Nephron (organoid): ENCODE measurements at regions not wholly inside any gene's neighbourhood (a gene's known extent, or its start where the extent isn't known, plus 50 kb on each side); places are given as distances from the start of the nearest gene placed in this dataset.

Source experiments
- H3K27ac Mint-ChIP-seq, 3 experiments: 2 replicates each; pipeline ENCODE4 v1.8.0; 2020; ENCODE audit warnings: mixed read lengths in 3 of 3, mild to moderate bottlenecking in 2 of 3, moderate library complexity in 1 of 3
- H3K27me3 Mint-ChIP-seq: 2 replicates; pipeline ENCODE4 v1.8.0; 2021; ENCODE audit warnings: low read depth, mild to moderate bottlenecking, moderate library complexity, mixed read lengths
- H3K36me3 Mint-ChIP-seq: 2 replicates; pipeline ENCODE4 v1.8.0; 2020; ENCODE audit warnings: low read depth, mixed read lengths
- H3K4me1 Mint-ChIP-seq: 2 replicates; pipeline ENCODE4 v1.8.0; 2020; ENCODE audit warnings: mixed read lengths
- H3K4me3 Mint-ChIP-seq, 3 experiments: 2 replicates each; pipeline ENCODE4 v1.8.0; 2020; ENCODE audit warnings: mild to moderate bottlenecking in 3 of 3, mixed read lengths in 3 of 3, moderate library complexity in 2 of 3
- H3K9me3 Mint-ChIP-seq: 2 replicates; pipeline ENCODE4 v1.8.0; 2020; ENCODE audit warnings: mixed read lengths
- TF ChIP-seq, protein P1 (sequence below), 3 experiments: fragments of 200-600 bp; sonication (generic); IDR thresholded peaks; one replicate each; pipeline ENCODE4 v1.5.0; 2021; ENCODE audit warnings: antibody characterized with exemption in 3 of 3; ENCODE audit not compliant: unreplicated experiment in 3 of 3

DNA sequence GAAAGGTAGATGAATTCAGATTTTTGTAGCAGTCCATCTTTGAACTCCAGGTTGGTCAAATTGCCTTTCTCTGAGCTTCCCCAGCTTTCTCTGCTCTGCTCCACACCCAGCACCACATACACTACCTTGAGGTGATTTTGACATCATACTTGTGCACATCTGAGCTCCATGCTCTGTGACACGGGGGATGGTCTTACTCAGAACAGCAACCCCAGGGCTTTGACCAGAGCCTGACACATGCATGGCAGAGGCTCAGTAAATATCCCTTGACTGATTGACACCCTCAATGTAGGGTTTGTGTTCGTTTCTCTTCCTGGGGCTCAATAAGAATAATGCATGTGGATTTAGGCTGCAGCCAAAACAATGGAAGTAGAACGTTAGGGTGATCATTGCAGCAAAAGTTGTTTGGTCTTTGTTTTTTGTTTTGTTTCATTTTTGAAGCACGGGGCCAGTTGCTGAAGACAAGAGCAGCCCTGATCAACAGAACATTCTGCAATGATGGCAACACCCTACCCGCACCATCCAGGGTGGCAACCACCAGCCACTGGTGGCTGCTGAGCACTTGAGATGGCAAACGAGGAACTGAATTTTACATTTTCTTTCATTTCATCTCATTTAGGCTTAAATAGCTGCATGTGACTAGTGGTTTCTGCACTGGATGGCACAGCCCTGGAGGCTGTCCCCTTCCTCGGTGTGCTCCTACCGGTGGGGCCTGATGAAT is 224.8 kb upstream of the TNRC6C start:
- Mint-ChIP-seq H3K27me3 (peaks cover 10% of the 10 kb centered on the region), H3K36me3 (peaks cover 12% of the 10 kb centered on the region)
- TF ChIP-seq, protein P1, sequence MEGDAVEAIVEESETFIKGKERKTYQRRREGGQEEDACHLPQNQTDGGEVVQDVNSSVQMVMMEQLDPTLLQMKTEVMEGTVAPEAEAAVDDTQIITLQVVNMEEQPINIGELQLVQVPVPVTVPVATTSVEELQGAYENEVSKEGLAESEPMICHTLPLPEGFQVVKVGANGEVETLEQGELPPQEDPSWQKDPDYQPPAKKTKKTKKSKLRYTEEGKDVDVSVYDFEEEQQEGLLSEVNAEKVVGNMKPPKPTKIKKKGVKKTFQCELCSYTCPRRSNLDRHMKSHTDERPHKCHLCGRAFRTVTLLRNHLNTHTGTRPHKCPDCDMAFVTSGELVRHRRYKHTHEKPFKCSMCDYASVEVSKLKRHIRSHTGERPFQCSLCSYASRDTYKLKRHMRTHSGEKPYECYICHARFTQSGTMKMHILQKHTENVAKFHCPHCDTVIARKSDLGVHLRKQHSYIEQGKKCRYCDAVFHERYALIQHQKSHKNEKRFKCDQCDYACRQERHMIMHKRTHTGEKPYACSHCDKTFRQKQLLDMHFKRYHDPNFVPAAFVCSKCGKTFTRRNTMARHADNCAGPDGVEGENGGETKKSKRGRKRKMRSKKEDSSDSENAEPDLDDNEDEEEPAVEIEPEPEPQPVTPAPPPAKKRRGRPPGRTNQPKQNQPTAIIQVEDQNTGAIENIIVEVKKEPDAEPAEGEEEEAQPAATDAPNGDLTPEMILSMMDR (IDR thresholded peaks at IDR 0.05; ENCODE audit: unreplicated experiment in 3 of 3) = no peak

DNA sequence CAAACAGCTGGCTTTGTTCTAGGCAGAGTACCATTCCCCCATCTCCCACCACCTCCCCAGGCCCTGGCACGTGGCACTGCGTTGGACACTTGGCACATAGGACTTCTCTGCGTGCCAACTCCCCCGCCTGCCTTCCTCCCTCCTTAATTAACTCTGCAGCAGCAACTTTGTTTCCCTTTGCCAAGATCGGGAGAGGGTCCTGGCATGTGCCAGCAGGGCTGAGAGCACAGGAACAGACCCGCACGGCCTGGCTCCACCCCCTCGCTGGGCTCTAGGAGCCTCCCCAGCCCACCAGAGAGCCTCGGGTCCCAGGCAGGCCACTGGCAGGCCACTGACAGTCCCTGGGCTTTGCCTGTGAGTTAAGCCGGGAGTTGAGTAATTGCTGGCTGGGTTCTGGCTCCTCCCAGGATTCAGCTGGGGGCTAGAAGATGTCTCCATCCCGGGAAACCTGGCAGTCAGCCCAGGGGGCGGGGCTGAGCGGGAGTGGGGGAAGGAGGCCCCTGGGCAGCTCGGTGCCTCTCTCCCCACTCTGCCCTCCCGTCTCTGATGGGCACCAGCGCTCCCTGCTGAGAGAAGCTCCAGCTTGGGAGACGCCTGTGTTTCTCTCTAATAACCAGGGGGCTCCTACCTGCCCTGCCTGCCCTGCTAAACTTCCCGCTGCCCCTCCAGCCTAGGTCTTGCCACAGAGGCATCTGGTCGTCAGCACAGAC is 224.0 kb upstream of the TNRC6C start:
- peak overlapping the region; percentile 95 to 97 (median 96) for H3K27ac Mint-ChIP-seq
- peaks cover 12% of the 10 kb centered on the region for H3K36me3 Mint-ChIP-seq
- H3K4me3 Mint-ChIP-seq = peak overlapping the region; percentile 10 to 16 (median 15)
- H3K9me3 Mint-ChIP-seq = peaks cover 30% of the 10 kb centered on the region
- H3K4me1 Mint-ChIP-seq = peaks cover 45% of the 10 kb centered on the region
- TF ChIP-seq, protein P1 (IDR thresholded peaks at IDR 0.05; ENCODE audit: unreplicated experiment in 3 of 3) = no peak
- H3K27me3 Mint-ChIP-seq = peaks cover 12% of the 10 kb centered on the region

More for the DNA sequence above, 224.8 kb upstream of the TNRC6C start:
- H3K4me1 Mint-ChIP-seq = peaks cover 42% of the 10 kb centered on the region
- peaks cover 31% of the 10 kb centered on the region for H3K9me3 Mint-ChIP-seq
- no peak overlapping the region for H3K4me3 Mint-ChIP-seq
- H3K27ac Mint-ChIP-seq = peak overlapping the region; percentile 44 to 97 (median 96)

DNA sequence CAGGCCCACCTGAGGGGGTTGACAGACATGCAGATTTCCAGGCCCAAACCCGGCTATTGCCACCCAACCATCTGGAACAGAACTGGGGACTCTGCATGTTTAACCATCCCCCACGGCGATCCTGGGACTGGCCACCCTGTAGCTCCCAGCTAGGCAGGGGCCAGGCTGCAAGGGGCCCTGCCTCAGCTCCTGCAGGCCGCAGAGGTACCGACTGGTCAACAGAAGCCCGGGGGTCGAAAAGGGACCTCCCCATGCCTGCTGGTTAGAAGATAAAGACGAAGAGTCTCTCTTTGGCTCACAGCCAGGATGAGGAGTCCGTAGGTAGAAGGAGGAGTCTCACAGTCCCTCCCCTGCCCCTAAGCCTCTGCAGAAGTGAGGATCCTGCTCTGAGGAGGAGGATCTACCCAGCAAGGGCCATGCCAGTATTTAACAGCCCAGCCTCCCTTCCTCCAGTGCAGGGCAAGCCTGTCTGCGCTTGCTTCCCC is 223.4 kb upstream of the TNRC6C start:
- peak overlapping the region; percentile 95 to 97 (median 96) for H3K27ac Mint-ChIP-seq
- H3K4me1 Mint-ChIP-seq = peaks cover 45% of the 10 kb centered on the region
- H3K4me3 Mint-ChIP-seq = peak overlapping the region in 2 of 3 experiments; percentile 15 to 38
- peaks cover 8% of the 10 kb centered on the region for H3K36me3 Mint-ChIP-seq
- peaks cover 24% of the 10 kb centered on the region for H3K9me3 Mint-ChIP-seq
- TF ChIP-seq, protein P1 (IDR thresholded peaks at IDR 0.05; ENCODE audit: unreplicated experiment in 3 of 3) = no peak
- peaks cover 12% of the 10 kb centered on the region for H3K27me3 Mint-ChIP-seq

DNA sequence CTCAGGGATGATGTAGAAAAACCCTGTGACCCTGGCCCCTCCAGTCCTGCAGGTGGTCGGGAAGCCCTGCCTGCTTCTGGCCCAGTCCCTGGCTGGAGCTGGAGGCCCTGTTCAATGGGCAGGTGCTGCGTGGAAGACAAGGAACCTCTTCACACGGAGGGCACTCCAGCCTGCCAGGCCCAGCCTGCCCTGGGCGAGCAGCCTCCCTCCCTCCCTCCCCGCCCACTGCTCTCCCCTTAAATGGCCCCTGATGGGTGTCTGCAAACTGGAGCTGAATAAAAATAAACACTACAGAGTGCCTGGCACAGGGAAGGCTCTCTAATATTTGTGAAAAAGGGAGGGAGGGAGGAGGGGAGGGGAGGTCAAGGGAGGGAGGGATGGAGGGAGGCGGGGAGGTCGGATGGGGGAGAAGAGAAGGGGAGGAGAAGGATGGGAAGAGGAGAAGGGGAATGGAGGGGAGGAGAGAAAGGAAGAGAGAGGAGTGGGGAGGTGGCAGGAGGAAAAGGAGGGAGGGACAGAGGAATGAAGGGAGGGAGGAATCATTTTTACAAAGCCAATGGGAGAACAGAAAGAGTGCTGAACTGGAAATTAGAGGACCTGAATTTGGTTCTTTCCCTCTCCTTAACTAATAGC is 222.8 kb upstream of the TNRC6C start:
- peaks cover 45% of the 10 kb centered on the region for H3K4me1 Mint-ChIP-seq
- peaks cover 4% of the 10 kb centered on the region for H3K36me3 Mint-ChIP-seq
- peaks cover 15% of the 10 kb centered on the region for H3K27me3 Mint-ChIP-seq
- peak overlapping the region; percentile 95 to 97 (median 96) for H3K27ac Mint-ChIP-seq
- peak overlapping the region; percentile 60 to 63 (median 60) for H3K4me3 Mint-ChIP-seq
- H3K9me3 Mint-ChIP-seq = peaks cover 20% of the 10 kb centered on the region
- TF ChIP-seq, protein P1 (IDR thresholded peaks at IDR 0.05; ENCODE audit: unreplicated experiment in 3 of 3) = no peak

DNA sequence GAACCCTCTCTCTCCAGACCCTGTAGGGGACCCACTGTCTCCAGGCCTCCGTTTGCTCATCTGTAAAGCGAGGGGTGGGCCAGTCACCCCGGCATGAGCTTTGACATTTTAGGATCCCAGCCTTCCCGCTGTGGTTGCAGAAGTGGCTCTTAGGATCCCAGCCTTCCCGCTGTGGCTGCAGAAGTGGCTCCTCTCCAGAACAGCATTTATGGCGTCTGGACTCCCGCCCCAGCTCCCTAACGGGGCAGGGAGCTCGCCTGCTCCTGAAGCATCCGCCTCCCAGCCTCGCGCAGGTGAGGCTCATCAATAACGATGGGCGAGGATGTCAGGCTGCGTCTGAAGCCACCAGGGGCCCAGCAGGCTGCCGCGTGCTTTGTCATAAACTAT is 222.3 kb upstream of the TNRC6C start:
- H3K27me3 Mint-ChIP-seq = peaks cover 18% of the 10 kb centered on the region
- H3K27ac Mint-ChIP-seq = peak overlapping the region; percentile 95 to 97 (median 96)
- H3K4me1 Mint-ChIP-seq = peaks cover 45% of the 10 kb centered on the region
- TF ChIP-seq, protein P1 (IDR thresholded peaks at IDR 0.05; ENCODE audit: unreplicated experiment in 3 of 3) = no peak
- H3K9me3 Mint-ChIP-seq = peaks cover 23% of the 10 kb centered on the region
- peaks cover 4% of the 10 kb centered on the region for H3K36me3 Mint-ChIP-seq
- peak overlapping the region; percentile 60 to 63 (median 60) for H3K4me3 Mint-ChIP-seq
